ENCODE measurements at regions not wholly inside any gene's neighbourhood (a gene's known extent, or its start where the extent isn't known, plus 50 kb on each side); places are given as distances from the start of the nearest gene placed in this dataset.

GRCh38 chr11:28504555-28505110, 396.4 kb downstream of the METTL15 start:
- Histone ChIP-seq H3K4me1 (ENCODE audit: control insufficient read depth, low read length) (no peaks in the 10 kb centered on the region), H3K9me3 (ENCODE audit: control insufficient read depth, insufficient read depth, low read length) (no peaks in the 10 kb centered on the region), H3K9me2 (replicated peaks; ENCODE audit: control insufficient read depth, low read length) (no peaks in the 10 kb centered on the region), H3K27ac (ENCODE audit: low read depth, low read length) (no peak overlapping the region), H3K4me2 (ENCODE audit: low read length) (no peak overlapping the region), H3K36me3 (ENCODE audit: control insufficient read depth, low read length) (no peaks in the 10 kb centered on the region), H3K27me3 (ENCODE audit: control insufficient read depth, low read length) (no peaks in the 10 kb centered on the region), H3F3A (ENCODE audit: control insufficient read depth, insufficient read depth) (no peaks in the 10 kb centered on the region), H4K20me1 (ENCODE audit: control insufficient read depth, insufficient read depth, low read depth, low read length) (no peaks in the 10 kb centered on the region), H3K79me2 (ENCODE audit: control insufficient read depth, low read length) (no peaks in the 10 kb centered on the region), H3K4me3 (ENCODE audit: low read length) (no peak overlapping the region)
- TF ChIP-seq, protein P1, sequence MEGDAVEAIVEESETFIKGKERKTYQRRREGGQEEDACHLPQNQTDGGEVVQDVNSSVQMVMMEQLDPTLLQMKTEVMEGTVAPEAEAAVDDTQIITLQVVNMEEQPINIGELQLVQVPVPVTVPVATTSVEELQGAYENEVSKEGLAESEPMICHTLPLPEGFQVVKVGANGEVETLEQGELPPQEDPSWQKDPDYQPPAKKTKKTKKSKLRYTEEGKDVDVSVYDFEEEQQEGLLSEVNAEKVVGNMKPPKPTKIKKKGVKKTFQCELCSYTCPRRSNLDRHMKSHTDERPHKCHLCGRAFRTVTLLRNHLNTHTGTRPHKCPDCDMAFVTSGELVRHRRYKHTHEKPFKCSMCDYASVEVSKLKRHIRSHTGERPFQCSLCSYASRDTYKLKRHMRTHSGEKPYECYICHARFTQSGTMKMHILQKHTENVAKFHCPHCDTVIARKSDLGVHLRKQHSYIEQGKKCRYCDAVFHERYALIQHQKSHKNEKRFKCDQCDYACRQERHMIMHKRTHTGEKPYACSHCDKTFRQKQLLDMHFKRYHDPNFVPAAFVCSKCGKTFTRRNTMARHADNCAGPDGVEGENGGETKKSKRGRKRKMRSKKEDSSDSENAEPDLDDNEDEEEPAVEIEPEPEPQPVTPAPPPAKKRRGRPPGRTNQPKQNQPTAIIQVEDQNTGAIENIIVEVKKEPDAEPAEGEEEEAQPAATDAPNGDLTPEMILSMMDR (IDR thresholded peaks at IDR 0.05; ENCODE audit: low read depth, low read length, poor library complexity, severe bottlenecking) = no peak
- TF ChIP-seq EZH2phosphoT487 (IDR thresholded peaks at IDR 0.05; ENCODE audit: borderline replicate concordance, low read length) = no peak

DNA sequence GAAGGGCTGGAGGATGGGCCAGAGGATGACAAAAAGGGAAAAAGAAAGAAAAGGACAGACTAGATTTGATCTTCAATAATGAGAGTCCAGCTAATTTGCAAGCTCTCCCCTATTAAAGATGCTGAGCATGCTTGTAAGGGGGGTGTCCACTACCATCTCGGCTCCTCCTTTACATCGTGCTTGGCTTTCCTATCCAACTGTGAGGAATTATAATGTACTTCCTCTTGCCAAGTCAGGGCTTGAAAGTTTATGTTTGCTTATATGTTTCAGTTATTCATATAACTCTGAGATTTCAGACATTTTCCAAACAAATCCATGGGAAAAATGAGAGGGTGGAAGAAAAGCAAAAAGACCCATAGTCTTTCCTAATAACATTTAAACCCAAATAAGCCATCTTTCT, 387.1 kb downstream of the METTL15 start:
- H3K79me2 ChIP-seq (ENCODE audit: control insufficient read depth, low read length) = no peaks in the 10 kb centered on the region
- no peak overlapping the region for H3K4me3 ChIP-seq (ENCODE audit: low read length)
- no peaks in the 10 kb centered on the region for H3K4me1 ChIP-seq (ENCODE audit: control insufficient read depth, low read length)
- no peak overlapping the region for H3K4me2 ChIP-seq (ENCODE audit: low read length)
- H3K27ac ChIP-seq (ENCODE audit: low read depth, low read length) = no peak overlapping the region
- no peaks in the 10 kb centered on the region for H3K9me3 ChIP-seq (ENCODE audit: control insufficient read depth, insufficient read depth, low read length)
- no peaks in the 10 kb centered on the region for H3K36me3 ChIP-seq (ENCODE audit: control insufficient read depth, low read length)
- no peaks in the 10 kb centered on the region for H3F3A ChIP-seq (ENCODE audit: control insufficient read depth, insufficient read depth)
- no peaks in the 10 kb centered on the region for H3K27me3 ChIP-seq (ENCODE audit: control insufficient read depth, low read length)
- no peak for TF ChIP-seq EZH2phosphoT487 (IDR thresholded peaks at IDR 0.05; ENCODE audit: borderline replicate concordance, low read length)
- TF ChIP-seq, protein P1 (IDR thresholded peaks at IDR 0.05; ENCODE audit: low read depth, low read length, poor library complexity, severe bottlenecking) = no peak
- H4K20me1 ChIP-seq (ENCODE audit: control insufficient read depth, insufficient read depth, low read depth, low read length) = no peaks in the 10 kb centered on the region
- no peaks in the 10 kb centered on the region for H3K9me2 ChIP-seq (replicated peaks; ENCODE audit: control insufficient read depth, low read length)

DNA sequence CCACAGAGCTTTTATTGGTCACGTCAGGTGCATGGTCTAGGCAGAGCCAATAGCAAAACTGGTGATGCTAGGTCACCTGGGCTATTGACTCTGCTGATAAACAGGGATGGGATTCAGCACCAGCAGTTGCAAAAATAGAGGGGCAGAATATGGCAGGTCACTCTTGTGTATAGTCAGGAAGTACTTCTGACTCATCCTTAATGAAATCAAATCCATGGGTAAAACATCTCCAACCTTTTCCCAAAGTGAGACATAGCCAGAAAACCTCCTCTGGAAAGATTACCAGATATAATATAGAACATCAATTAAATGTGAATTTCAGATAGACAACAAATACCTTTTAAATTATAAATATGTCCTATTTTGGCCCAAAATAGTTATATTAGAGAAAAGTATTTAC, 383.2 kb downstream of the METTL15 start:
- no peak overlapping the region for H3K4me3 ChIP-seq (ENCODE audit: low read length)
- no peaks in the 10 kb centered on the region for H3K36me3 ChIP-seq (ENCODE audit: control insufficient read depth, low read length)
- H3K4me2 ChIP-seq (ENCODE audit: low read length) = no peak overlapping the region
- no peaks in the 10 kb centered on the region for H3K9me3 ChIP-seq (ENCODE audit: control insufficient read depth, insufficient read depth, low read length)
- H3K4me1 ChIP-seq (ENCODE audit: control insufficient read depth, low read length) = no peaks in the 10 kb centered on the region
- no peaks in the 10 kb centered on the region for H3K27me3 ChIP-seq (ENCODE audit: control insufficient read depth, low read length)
- no peaks in the 10 kb centered on the region for H3F3A ChIP-seq (ENCODE audit: control insufficient read depth, insufficient read depth)
- H3K9me2 ChIP-seq (replicated peaks; ENCODE audit: control insufficient read depth, low read length) = no peaks in the 10 kb centered on the region
- H3K79me2 ChIP-seq (ENCODE audit: control insufficient read depth, low read length) = no peaks in the 10 kb centered on the region
- H3K27ac ChIP-seq (ENCODE audit: low read depth, low read length) = no peak overlapping the region
- TF ChIP-seq EZH2phosphoT487 (IDR thresholded peaks at IDR 0.05; ENCODE audit: borderline replicate concordance, low read length) = no peak
- TF ChIP-seq, protein P1 (IDR thresholded peaks at IDR 0.05; ENCODE audit: low read depth, low read length, poor library complexity, severe bottlenecking) = no peak
- no peaks in the 10 kb centered on the region for H4K20me1 ChIP-seq (ENCODE audit: control insufficient read depth, insufficient read depth, low read depth, low read length)

Measured in DOHH2 (cell line).